GM12878 (cell line): ENCODE measurements at regions not wholly inside any gene's neighbourhood (a gene's known extent, or its start where the extent isn't known, plus 50 kb on each side); places are given as distances from the start of the nearest gene placed in this dataset.

Experiments
- ATAC-seq: fragments of 200-7000 bp; cut with Tn5 transposase; 3 replicates; pipeline ENCODE4 v1.9.1; 2020; ENCODE audit warnings: mild to moderate bottlenecking, moderate library complexity
- BruUV-seq: library from RNA; stranded (reverse); fragments of 400-500 nt; replicated peaks from 2 replicates; lab custom pipeline; 2021; lab: Mats Ljungman, UMichigan
- CTCF ChIA-PET: fragments of 300-600 bp; sonication (Branson Sonifier 250); formaldehyde crosslinking; extraction: SDS; loops from one replicate; lab custom pipeline; 2021; ENCODE audit warnings: inconsistent platforms; lab: Yijun Ruan, JAX
- POLR2A ChIA-PET: fragments of 350-600 bp; formaldehyde crosslinking; extraction: SDS; loops from one replicate; lab custom pipeline; 2021; ENCODE audit warnings: inconsistent platforms; lab: Charles Lee
- RAD21 ChIA-PET: fragments of 300-600 bp; sonication (Branson Sonifier 250); formaldehyde crosslinking; loops from one replicate; lab custom pipeline; 2023; ENCODE audit warnings: antibody characterized with exemption; ENCODE audit not compliant: unreplicated experiment; lab: Charles Lee
- SMC1A ChIA-PET: fragments of 300-600 bp; sonication (Branson Sonifier 250); formaldehyde crosslinking; loops from one replicate; lab custom pipeline; 2023; ENCODE audit not compliant: unreplicated experiment, uncharacterized antibody; lab: Charles Lee
- DNase-seq: peaks from one replicate; pipeline ENCODE4 v3.0.0-alpha.2; 2011; ENCODE audit warnings: low read depth, low spot score
- FAIRE-seq: peaks from 3 replicates; lab custom pipeline; 2011; peaks lifted over from hg19 to GRCh38; lab: Jason Lieb, UNC
- H2AFZ ChIP-seq: 2 replicates; pipeline ENCODE4 v1.6.0; 2011; ENCODE audit warnings: low read depth, low read length, control low read depth; ENCODE audit not compliant: control insufficient read depth
- H3K27ac ChIP-seq: 2 replicates; pipeline ENCODE4 v1.5.1; 2011; ENCODE audit warnings: control low read depth; ENCODE audit not compliant: control insufficient read depth, insufficient read depth
- H3K27me3 ChIP-seq, 2 experiments: replicated peaks in 1 of 2; 2 replicates each; pipeline versions ENCODE4 v1.6.0 to v1.6.1; 2011; ENCODE audit warnings: low read length in 1 of 2; ENCODE audit not compliant: control insufficient read depth in 2 of 2, insufficient read depth in 2 of 2
- H3K36me3 ChIP-seq, 2 experiments: 2 replicates each; pipeline ENCODE4 v1.5.1; 2011; ENCODE audit warnings: low read length in 1 of 2; ENCODE audit not compliant: control insufficient read depth in 2 of 2, insufficient read depth in 2 of 2
- H3K4me1 ChIP-seq: 2 replicates; pipeline ENCODE4 v1.6.1; 2011; ENCODE audit warnings: mild to moderate bottlenecking, low read length, moderate library complexity, mixed read lengths; ENCODE audit not compliant: control insufficient read depth, insufficient read depth
- H3K4me2 ChIP-seq: 2 replicates; pipeline ENCODE4 v1.6.0; 2011; ENCODE audit warnings: control low read depth; ENCODE audit not compliant: control insufficient read depth, insufficient read depth
- H3K4me3 ChIP-seq: fragments of 200-600 bp; sonication (generic); 2 replicates; pipeline ENCODE4 v1.5.1; 2016
- H3K79me2 ChIP-seq: 2 replicates; pipeline ENCODE4 v1.6.0; 2011; ENCODE audit warnings: low read length; ENCODE audit not compliant: control insufficient read depth, insufficient read depth
- H3K9ac ChIP-seq: 2 replicates; pipeline ENCODE4 v1.8.0; 2011; ENCODE audit warnings: low read length, control low read depth, mixed read lengths; ENCODE audit not compliant: control insufficient read depth, insufficient read depth
- H3K9me3 ChIP-seq: replicated peaks from 3 replicates; pipeline ENCODE4 v1.5.1; 2011; ENCODE audit warnings: mild to moderate bottlenecking, low read length; ENCODE audit not compliant: control insufficient read depth, insufficient read depth
- H4K20me1 ChIP-seq: 2 replicates; pipeline ENCODE4 v1.6.0; 2011; ENCODE audit not compliant: control insufficient read depth, insufficient read depth
- BHLHE40 ChIP-seq, 2 experiments: fragments of 450-650 bp in 1 of 2; IDR thresholded peaks; 2 replicates each; pipeline ENCODE4 v1.6.1; 2011 to 2017; ENCODE audit warnings: low read depth in 2 of 2, borderline replicate concordance in 1 of 2, improper control_type of control experiment in 1 of 2, low read length in 1 of 2, mild to moderate bottlenecking in 1 of 2
- IKZF2 ChIP-seq, 2 experiments: fragments of 450-650 bp; IDR thresholded peaks; 2 replicates each; pipeline ENCODE4 v1.6.1; 2017; ENCODE audit warnings: mild to moderate bottlenecking in 2 of 2, moderate library complexity in 2 of 2
- IRF3 ChIP-seq: fragments of 450-650 bp; IDR thresholded peaks from 2 replicates; pipeline ENCODE4 v1.6.1; 2014; ENCODE audit warnings: mild to moderate bottlenecking
- IRF4 ChIP-seq: IDR thresholded peaks from 2 replicates; pipeline ENCODE4 v1.6.1; 2011; ENCODE audit warnings: low read depth, low read length
- MXI1 ChIP-seq: fragments of 150-350 bp; IDR thresholded peaks from 2 replicates; pipeline ENCODE4 v1.6.1; 2011; ENCODE audit warnings: low read depth, mild to moderate bottlenecking, inconsistent platforms, low read length, improper control_type of control experiment
- NFXL1 ChIP-seq: fragments of 450-650 bp; IDR thresholded peaks from 2 replicates; pipeline ENCODE4 v1.6.1; 2017; ENCODE audit warnings: antibody characterized with exemption, mild to moderate bottlenecking, borderline replicate concordance
- PKNOX1 ChIP-seq: fragments of 450-650 bp; IDR thresholded peaks from 2 replicates; pipeline ENCODE4 v1.6.1; 2016; ENCODE audit warnings: mild to moderate bottlenecking
- REST ChIP-seq: IDR thresholded peaks from 2 replicates; pipeline ENCODE4 v1.6.1; 2012; ENCODE audit warnings: mild to moderate bottlenecking, low read depth, low read length
- SMAD1 ChIP-seq: fragments of 450-650 bp; IDR thresholded peaks from 2 replicates; pipeline ENCODE4 v1.6.1; 2018; ENCODE audit warnings: mild to moderate bottlenecking, low read depth; ENCODE audit not compliant: partially characterized antibody
- TAF1 ChIP-seq: IDR thresholded peaks from 2 replicates; pipeline ENCODE4 v1.6.1; 2011; ENCODE audit warnings: mild to moderate bottlenecking, low read depth, low read length, borderline replicate concordance
- ZZZ3 ChIP-seq: IDR thresholded peaks from 2 replicates; pipeline ENCODE4 v1.6.1; 2011; ENCODE audit warnings: low read depth; ENCODE audit not compliant: control insufficient read depth, insufficient read length
- in situ Hi-C: fragments of 300-500 bp; cut with MboI; formaldehyde crosslinking; loops from 9 replicates; pipeline ENCODE4 v1.14.3; 2018; ENCODE audit warnings: mixed read lengths
- intact Hi-C: fragments of 100-400 bp; cut with micrococcal nuclease; formaldehyde crosslinking; loops from one replicate; pipeline ENCODE4 v1.14.2; 2022; ENCODE audit not compliant: unreplicated experiment

- H2AFZ ChIP-seq = no peak overlapping the region
- H3K4me3 ChIP-seq = no peak overlapping the region
- H3K4me2 ChIP-seq = no peak overlapping the region
- H3K36me3 ChIP-seq = no peaks in the 10 kb centered on the region
- POLR2A ChIA-PET = no interaction called here
- no peak for DNase-seq
- H3K27ac ChIP-seq = no peak overlapping the region
- ATAC-seq = no peak
- no peaks in the 10 kb centered on the region for H3K79me2 ChIP-seq
- RAD21 ChIA-PET = interaction anchor here (1.3 kb wide), 1 partner anchor 474 kb away, joined by 3 read pairs; no protein-coding TSS in a partner anchor
- H3K9me3 ChIP-seq = no peaks in the 10 kb centered on the region
- in situ Hi-C loops = no loop called here
- CTCF ChIA-PET = interaction anchor here (2.9 kb wide), 1 partner anchor 689 kb away, joined by 13 read pairs; no protein-coding TSS in a partner anchor
- BruUV-seq = no TSS peak
- H4K20me1 ChIP-seq = no peaks in the 10 kb centered on the region
- H3K9ac ChIP-seq = no peak overlapping the region
- SMC1A ChIA-PET = no interaction called here
- no peak for FAIRE-seq
- TF ChIP-seq NFXL1 = no peak
- no peak for TF ChIP-seq PKNOX1
- TF ChIP-seq IRF3 = no peak
- TF ChIP-seq MXI1 = no peak
- no peak for TF ChIP-seq BHLHE40 (IDR thresholded peaks at IDR 0.05; ENCODE audit: borderline replicate concordance in 1 of 2, low read depth in 2 of 2, low read length in 1 of 2)
- no peak for TF ChIP-seq SMAD1
- no peak for TF ChIP-seq TAF1
- no peak for TF ChIP-seq ZZZ3
- no peak for TF ChIP-seq REST
- no peak for TF ChIP-seq IRF4
- TF ChIP-seq IKZF2 (IDR thresholded peaks at IDR 0.05) = no peak
- intact Hi-C loops = no loop called here
- H3K4me1 ChIP-seq = no peaks in the 10 kb centered on the region
- no peaks in the 10 kb centered on the region; a peak in 1 of 4 replicates for H3K27me3 ChIP-seq
These were observed 289.9 kb upstream of the ACTBL2 start for GRCh38 chr5:57772512-57772911.
